ENCODE measurements at regions not wholly inside any gene's neighbourhood (a gene's known extent, or its start where the extent isn't known, plus 50 kb on each side); places are given as distances from the start of the nearest gene placed in this dataset.

- H2AFZ ChIP-seq (ENCODE audit: low read depth): no peak overlapping the region
- no peaks in the 10 kb centered on the region for H3K27me3 ChIP-seq (ENCODE audit: insufficient read depth)
- 73% methylated on average over 5 of the region's 5 CpGs for WGBS (ENCODE audit: low lambda C conversion rate)
- no peak overlapping the region for H3K4me2 ChIP-seq
- no peaks in the 10 kb centered on the region; a peak in 1 of 4 replicates for H3K4me1 ChIP-seq (ENCODE audit: control insufficient read depth in 1 of 2, insufficient read depth in 2 of 2, low read depth in 1 of 2, low read length in 1 of 2)
- H3K9me3 ChIP-seq: no peaks in the 10 kb centered on the region
- CTCF ChIA-PET: no interaction called here
- H3K27ac ChIP-seq (ENCODE audit: low read depth in 2 of 2, low read length in 1 of 2): no peak overlapping the region
- POLR2A ChIA-PET: no interaction called here
- H3K9ac ChIP-seq: no peak overlapping the region
- H3K79me2 ChIP-seq (ENCODE audit: insufficient read depth): no peaks in the 10 kb centered on the region
- H3K4me3 ChIP-seq (ENCODE audit: low read depth in 2 of 2, low read length in 1 of 2): no peak overlapping the region
- H4K20me1 ChIP-seq (ENCODE audit: insufficient read depth): no peaks in the 10 kb centered on the region
- H3F3A ChIP-seq (replicated peaks; ENCODE audit: insufficient read depth): no peaks in the 10 kb centered on the region
- TF ChIP-seq SMC3 (IDR thresholded peaks at IDR 0.05; ENCODE audit: low read depth, low read length) (no peak), NRF1 (IDR thresholded peaks at IDR 0.05; ENCODE audit: low read depth, low read length) (no peak), TAF1 (IDR thresholded peaks at IDR 0.05; ENCODE audit: borderline replicate concordance, low read depth, low read length) (no peak), EP300 (IDR thresholded peaks at IDR 0.05; ENCODE audit: borderline replicate concordance in 1 of 2, low read depth in 1 of 2, low read length in 1 of 2) (no peak), MAX (IDR thresholded peaks at IDR 0.05; ENCODE audit: low read depth) (no peak), GABPA (IDR thresholded peaks at IDR 0.05; ENCODE audit: low read depth) (no peak), RAD21 (IDR thresholded peaks at IDR 0.05; ENCODE audit: low read length) (no peak), RFX5 (IDR thresholded peaks at IDR 0.05; ENCODE audit: low read length) (no peak), USF2 (IDR thresholded peaks at IDR 0.05; ENCODE audit: borderline replicate concordance, low read depth, low read length) (no peak), RXRA (IDR thresholded peaks at IDR 0.05; ENCODE audit: borderline replicate concordance, low read depth) (no peak), YY1 (IDR thresholded peaks at IDR 0.05; ENCODE audit: low read depth) (no peak)
- H3K36me3 ChIP-seq (replicated peaks in 1 of 2; ENCODE audit: control insufficient read depth in 1 of 2, insufficient read depth in 2 of 2, low read length in 1 of 2): no peaks in the 10 kb centered on the region
- no peak for DNase-seq
- H3K9me2 ChIP-seq: 0 out of 2 replicates have a peak, but pooled peaks cover 3% of the 10 kb centered on the region
Observed at GRCh38 chr1:230016159-230016558, 50.9 kb upstream of the GALNT2 start.

Measured in SK-N-SH (cell line).